ENCODE measurements at regions not wholly inside any gene's neighbourhood (a gene's known extent, or its start where the extent isn't known, plus 50 kb on each side); places are given as distances from the start of the nearest gene placed in this dataset.
A peak's percentile ranks its signal among the peaks of the same experiment; 100 is the strongest.
"Not testable (repeated sequence)": the region's sequence is repeated elsewhere in the genome, so short reads cannot be mapped to it uniquely, and the experiment has no call there.

GRCh38 chr16:29231244-29231643 is 175.3 kb downstream of the NPIPB11 start:
- Histone ChIP-seq H4K20me1 (ENCODE audit: low read depth) (no peaks in the 10 kb centered on the region), H2AFZ (replicated peaks) (peak overlapping the region; percentile 76), H3K9me3 (ENCODE audit: low read depth) (no peaks in the 10 kb centered on the region), H3K9ac (no peak overlapping the region), H3K4me1 (peaks cover 6% of the 10 kb centered on the region), H3K79me2 (ENCODE audit: low read depth) (no peaks in the 10 kb centered on the region), H3K4me2 (peak overlapping the region; percentile 38), H3K36me3 (no peaks in the 10 kb centered on the region), H3F3A (ENCODE audit: low read depth) (no peaks in the 10 kb centered on the region), H3K4me3 (no peak overlapping the region), H3K27me3 (no peaks in the 10 kb centered on the region), H3K27ac (no peak overlapping the region)
- peaks cover 22% of the 10 kb centered on the region for H3K4me1 Mint-ChIP-seq
- peak; percentile 7 for DNase-seq (ENCODE audit: low spot score)
- H3K36me3 Mint-ChIP-seq, result peaks cover 4% of the 10 kb centered on the region
- peaks cover 7% of the 10 kb centered on the region for H3K9me3 Mint-ChIP-seq
- no peak overlapping the region for H3K27ac Mint-ChIP-seq
- TF ChIP-seq CTCF (IDR thresholded peaks at IDR 0.05), result no peak
- TF ChIP-seq EZH2phosphoT487 (IDR thresholded peaks at IDR 0.05), result no peak
- TF ChIP-seq EZH2 (IDR thresholded peaks at IDR 0.05), result no peak
- H3K27me3 Mint-ChIP-seq (ENCODE audit: insufficient read depth, low read depth), result peaks cover 7% of the 10 kb centered on the region
- H3K4me3 Mint-ChIP-seq, result peak overlapping the region; percentile 35

GRCh38 chr16:29230671-29231096 is 175.8 kb downstream of the NPIPB11 start:
- Histone ChIP-seq H3K4me2 (peak overlapping the region; percentile 38), H3K9me3 (ENCODE audit: low read depth) (no peaks in the 10 kb centered on the region), H3K36me3 (no peaks in the 10 kb centered on the region), H3K79me2 (ENCODE audit: low read depth) (no peaks in the 10 kb centered on the region), H2AFZ (replicated peaks) (peak overlapping the region; percentile 76), H4K20me1 (ENCODE audit: low read depth) (no peaks in the 10 kb centered on the region), H3K4me3 (no peak overlapping the region), H3K27me3 (no peaks in the 10 kb centered on the region), H3F3A (ENCODE audit: low read depth) (no peaks in the 10 kb centered on the region), H3K27ac (no peak overlapping the region), H3K9ac (no peak overlapping the region), H3K4me1 (peaks cover 6% of the 10 kb centered on the region)
- DNase-seq (ENCODE audit: low spot score), result peak; percentile 66
- peaks cover 7% of the 10 kb centered on the region for H3K9me3 Mint-ChIP-seq
- H3K4me1 Mint-ChIP-seq, result peaks cover 22% of the 10 kb centered on the region
- H3K4me3 Mint-ChIP-seq, result no peak overlapping the region
- peaks cover 4% of the 10 kb centered on the region for H3K36me3 Mint-ChIP-seq
- H3K27ac Mint-ChIP-seq, result no peak overlapping the region
- H3K27me3 Mint-ChIP-seq (ENCODE audit: insufficient read depth, low read depth), result peaks cover 8% of the 10 kb centered on the region
- TF ChIP-seq CTCF (IDR thresholded peaks at IDR 0.05) (no peak), EZH2 (IDR thresholded peaks at IDR 0.05) (no peak), EZH2phosphoT487 (IDR thresholded peaks at IDR 0.05) (no peak)

- H3K27ac ChIP-seq; H2AFZ ChIP-seq (replicated peaks); H3K27me3 ChIP-seq; H3K9me3 Mint-ChIP-seq; H3K27me3 Mint-ChIP-seq (ENCODE audit: insufficient read depth, low read depth); H3K4me3 Mint-ChIP-seq; H4K20me1 ChIP-seq (ENCODE audit: low read depth); H3K9ac ChIP-seq; H3K4me3 ChIP-seq; H3K4me1 ChIP-seq; H3K36me3 ChIP-seq; H3K9me3 ChIP-seq (ENCODE audit: low read depth); H3F3A ChIP-seq (ENCODE audit: low read depth); H3K36me3 Mint-ChIP-seq; DNase-seq (ENCODE audit: low spot score); H3K27ac Mint-ChIP-seq; H3K79me2 ChIP-seq (ENCODE audit: low read depth): not testable (repeated sequence)
- peak overlapping the region; percentile 38 for H3K4me2 ChIP-seq
- peaks cover 22% of the 10 kb centered on the region for H3K4me1 Mint-ChIP-seq
Measured at GRCh38 chr16:29230006-29230668, 176.4 kb downstream of the NPIPB11 start.

GRCh38 chr16:29229616-29230005 is 176.9 kb downstream of the NPIPB11 start:
- not testable (repeated sequence) for H3K9me3 Mint-ChIP-seq; DNase-seq (ENCODE audit: low spot score); H4K20me1 ChIP-seq (ENCODE audit: low read depth); H3F3A ChIP-seq (ENCODE audit: low read depth); H3K79me2 ChIP-seq (ENCODE audit: low read depth); H3K4me3 Mint-ChIP-seq; H3K27me3 ChIP-seq; H3K4me2 ChIP-seq; H3K27ac Mint-ChIP-seq; H3K9me3 ChIP-seq (ENCODE audit: low read depth); H3K27me3 Mint-ChIP-seq (ENCODE audit: insufficient read depth, low read depth); H3K9ac ChIP-seq; H3K36me3 Mint-ChIP-seq; H3K36me3 ChIP-seq; H3K27ac ChIP-seq; H2AFZ ChIP-seq (replicated peaks); H3K4me3 ChIP-seq; H3K4me1 ChIP-seq
- H3K4me1 Mint-ChIP-seq, result peaks cover 22% of the 10 kb centered on the region

GRCh38 chr16:29228664-29229611 is 177.6 kb downstream of the NPIPB11 start:
- H3K36me3 ChIP-seq; H3K9me3 Mint-ChIP-seq; H3K27me3 Mint-ChIP-seq (ENCODE audit: insufficient read depth, low read depth); H3K9ac ChIP-seq; H3K4me2 ChIP-seq; H3K9me3 ChIP-seq (ENCODE audit: low read depth); H3K27me3 ChIP-seq; H3K4me3 Mint-ChIP-seq; H3K27ac ChIP-seq; H3F3A ChIP-seq (ENCODE audit: low read depth); H3K4me3 ChIP-seq; H3K79me2 ChIP-seq (ENCODE audit: low read depth); H3K36me3 Mint-ChIP-seq; H3K4me1 ChIP-seq; H2AFZ ChIP-seq (replicated peaks); DNase-seq (ENCODE audit: low spot score); H4K20me1 ChIP-seq (ENCODE audit: low read depth): not testable (repeated sequence)
- peak overlapping the region; percentile 83 for H3K27ac Mint-ChIP-seq
- peaks cover 22% of the 10 kb centered on the region for H3K4me1 Mint-ChIP-seq
